GM10266 (cell line): ENCODE measurements at regions not wholly inside any gene's neighbourhood (a gene's known extent, or its start where the extent isn't known, plus 50 kb on each side); places are given as distances from the start of the nearest gene placed in this dataset.

Experiments
- DNase-seq: peaks from one replicate; pipeline ENCODE4 v3.0.0; 2012; ENCODE audit errors: extremely low spot score
- CTCF ChIP-seq: IDR thresholded peaks from 2 replicates; pipeline ENCODE4 v1.5.1; 2012; ENCODE audit warnings: mild to moderate bottlenecking, low read depth; ENCODE audit not compliant: control insufficient read depth, insufficient read depth; ENCODE audit errors: missing control alignments

- no peak for DNase-seq
- TF ChIP-seq CTCF, result no peak
Observed at GRCh38 chr4:113849771-113850170, 88.2 kb upstream of the CAMK2D start.

DNA sequence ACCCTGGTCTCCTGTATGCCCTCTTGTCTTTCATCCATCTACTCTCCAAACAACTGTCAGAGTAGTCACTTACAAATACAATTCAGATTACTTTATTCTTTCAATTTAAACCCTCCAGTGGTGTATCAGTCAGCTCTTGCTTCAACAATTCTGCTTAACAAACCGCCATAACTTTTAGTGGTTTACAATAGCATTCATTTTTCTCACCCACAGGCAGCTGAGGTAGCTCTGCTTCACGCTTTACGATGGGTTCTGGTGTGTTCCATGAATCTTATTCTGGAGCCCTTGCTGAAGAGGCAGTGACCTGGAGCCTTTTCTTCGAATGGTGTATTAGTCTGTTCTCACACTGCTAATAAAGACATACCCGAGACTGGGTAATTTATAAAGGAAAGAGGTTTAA lies 86.2 kb upstream of the CAMK2D start:
- no peak for DNase-seq
- TF ChIP-seq CTCF, result no peak

DNA sequence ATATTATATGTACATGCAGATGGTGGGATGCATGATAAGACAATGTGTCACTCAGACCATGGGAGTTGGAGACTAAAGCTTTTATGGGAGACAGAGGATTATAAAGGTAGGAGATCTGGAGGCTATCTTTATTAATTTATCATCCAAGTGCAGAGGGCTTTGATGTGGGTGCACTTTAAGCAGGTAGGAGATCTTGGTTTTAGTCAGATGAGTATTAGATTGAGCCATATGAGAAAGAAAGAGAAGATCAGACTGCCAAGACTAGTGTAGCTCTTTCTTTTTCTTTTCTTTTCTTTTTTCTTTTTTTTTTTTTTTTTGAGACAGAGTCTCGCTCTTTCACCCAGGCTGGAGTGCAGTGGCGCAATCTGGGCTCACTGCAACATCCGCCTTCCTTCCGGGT lies 84.9 kb upstream of the CAMK2D start:
- DNase-seq, result no peak
- no peak for TF ChIP-seq CTCF

- no peak for DNase-seq
- no peak for TF ChIP-seq CTCF
Observed at GRCh38 chr4:113845138-113845537, 83.6 kb upstream of the CAMK2D start.

DNA sequence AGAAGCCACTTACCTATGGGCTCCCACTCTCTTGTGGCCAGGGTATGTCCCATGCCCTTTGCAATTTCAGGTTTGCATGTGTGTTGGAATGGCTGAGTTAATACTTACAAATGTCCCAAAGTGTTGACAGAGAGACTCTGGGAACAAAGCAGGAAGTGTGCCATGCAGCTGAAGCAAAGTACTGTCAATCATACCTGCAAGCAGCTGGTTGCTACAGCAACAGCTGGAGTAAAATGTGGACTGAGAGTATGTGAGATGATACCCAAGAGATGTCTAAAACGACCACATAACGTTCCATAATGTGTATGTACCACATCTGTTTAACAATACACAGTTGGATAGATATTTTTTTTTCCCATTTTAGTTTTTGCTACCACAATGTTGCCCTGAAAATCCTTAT lies 82.8 kb upstream of the CAMK2D start:
- TF ChIP-seq CTCF, result no peak
- DNase-seq, result no peak

DNA sequence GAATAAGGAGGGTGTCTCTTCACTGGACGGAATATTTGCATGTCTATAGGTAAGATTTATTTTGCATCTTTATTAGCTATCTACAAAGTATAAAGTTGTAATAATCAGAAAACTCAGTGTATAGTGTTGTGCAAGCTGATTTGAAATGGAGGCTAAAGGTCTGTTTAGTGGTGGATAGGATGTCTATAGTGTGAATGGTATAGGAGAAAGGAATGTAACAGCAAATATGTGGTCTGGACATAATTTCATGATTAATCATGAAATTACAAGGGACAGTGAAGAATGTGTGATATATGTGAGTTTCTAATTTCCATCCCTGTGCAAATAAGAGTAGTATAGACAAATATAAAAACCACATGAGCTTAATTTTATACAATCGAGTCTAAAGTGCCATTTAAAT lies 79.3 kb upstream of the CAMK2D start:
- TF ChIP-seq CTCF, result no peak
- DNase-seq, result no peak

DNA sequence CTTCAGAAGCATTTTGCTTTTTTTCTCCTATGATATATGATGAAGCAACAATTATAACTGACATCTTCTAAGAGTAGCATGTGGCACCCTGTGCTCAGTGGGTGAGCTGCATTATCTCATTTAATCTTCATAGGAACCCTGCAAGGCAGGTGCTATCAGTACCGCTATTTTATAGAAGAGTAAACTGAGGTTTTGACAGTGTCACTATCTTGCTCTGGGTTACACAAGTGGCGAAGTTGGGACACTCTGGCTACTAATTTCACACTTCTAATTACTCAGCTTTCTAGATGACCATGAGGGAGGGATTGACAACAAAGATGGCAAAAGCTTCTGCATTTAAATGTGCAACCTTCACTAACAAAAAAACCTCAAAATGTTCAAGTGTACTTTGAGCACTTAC lies 76.9 kb upstream of the CAMK2D start:
- TF ChIP-seq CTCF, result no peak
- no peak for DNase-seq
